Mononuclear cell (primary cell): ENCODE measurements at regions not wholly inside any gene's neighbourhood (a gene's known extent, or its start where the extent isn't known, plus 50 kb on each side); places are given as distances from the start of the nearest gene placed in this dataset.

Experiments
- H3K27me3 ChIP-seq: 2 replicates; pipeline ENCODE4 v1.6.0; 2011; ENCODE audit warnings: low read length, control low read depth; ENCODE audit not compliant: insufficient read depth
- H3K4me1 ChIP-seq: 2 replicates; pipeline ENCODE4 v1.5.1; 2011; ENCODE audit warnings: mild to moderate bottlenecking, low read length, control low read depth; ENCODE audit not compliant: insufficient read depth
- H3K4me3 ChIP-seq: 2 replicates; pipeline ENCODE4 v1.5.1; 2011; ENCODE audit warnings: mild to moderate bottlenecking, low read length, moderate library complexity
- H3K9me3 ChIP-seq: 2 replicates; pipeline ENCODE4 v1.5.1; 2011; ENCODE audit warnings: low read depth, mild to moderate bottlenecking, control low read depth, low read length

DNA sequence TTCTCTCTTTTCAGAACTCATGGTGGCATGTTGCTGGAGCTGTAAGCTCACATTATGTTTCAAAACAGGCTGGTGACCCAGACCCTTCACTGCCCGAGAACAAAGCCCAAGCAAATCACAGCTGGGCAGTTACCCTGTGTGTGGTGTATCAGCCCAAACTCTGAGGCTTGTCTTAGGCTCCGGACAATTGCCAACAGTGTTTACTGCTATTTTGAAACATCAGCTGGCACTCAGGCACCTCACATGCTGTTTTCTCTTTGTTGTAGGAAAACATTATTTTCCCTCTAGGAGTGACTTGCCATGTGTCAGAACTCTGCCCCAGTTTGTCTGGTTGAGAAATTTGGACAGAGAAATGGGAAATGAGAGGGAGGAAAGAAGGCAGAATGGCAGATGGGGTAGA, 237.6 kb upstream of the APCDD1 start:
- Histone ChIP-seq H3K27me3 (no peaks in the 10 kb centered on the region), H3K9me3 (no peaks in the 10 kb centered on the region), H3K4me3 (no peak overlapping the region), H3K4me1 (peaks cover 21% of the 10 kb centered on the region)

DNA sequence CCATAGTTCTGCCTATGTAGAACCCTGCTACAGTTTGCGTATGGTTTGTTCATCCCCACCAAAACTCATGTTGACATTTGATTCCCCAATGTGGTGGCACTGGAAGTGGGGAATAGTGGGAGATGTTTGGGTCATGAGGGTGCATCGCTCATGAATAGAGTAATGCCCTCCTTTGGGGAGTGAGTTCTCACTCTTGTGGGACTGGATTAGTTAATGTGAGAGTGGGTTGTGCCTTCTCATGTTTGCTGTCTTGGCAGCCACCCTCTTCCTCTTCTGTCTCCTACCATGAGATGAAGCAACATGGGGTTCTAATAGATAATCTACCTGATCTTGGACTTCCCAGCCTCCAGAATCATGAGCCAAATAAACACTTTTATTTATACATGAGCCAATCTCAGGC, 237.2 kb upstream of the APCDD1 start:
- H3K27me3 ChIP-seq = no peaks in the 10 kb centered on the region
- H3K4me3 ChIP-seq = no peak overlapping the region
- no peaks in the 10 kb centered on the region for H3K9me3 ChIP-seq

DNA sequence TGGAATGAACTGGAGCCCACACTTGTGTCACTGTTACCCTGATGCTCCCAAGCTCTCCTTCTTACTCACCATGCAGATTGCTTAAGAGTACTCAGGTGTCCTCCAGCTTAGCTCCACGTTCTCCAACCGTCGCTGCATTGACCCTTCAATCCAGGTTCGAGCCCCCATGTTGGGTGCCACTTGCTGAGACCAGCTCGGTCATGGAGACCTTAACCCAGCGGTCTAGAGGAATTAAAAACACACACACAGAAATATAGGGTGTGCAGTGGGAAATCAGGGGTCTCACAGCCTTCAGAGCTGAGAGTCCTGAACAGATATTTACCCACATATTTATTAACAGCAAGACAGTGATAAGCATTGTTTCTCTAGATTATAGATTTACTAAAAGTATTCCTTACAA, 229.1 kb upstream of the APCDD1 start:
- H3K4me1 ChIP-seq = no peaks in the 10 kb centered on the region
- H3K4me3 ChIP-seq = no peak overlapping the region
- no peaks in the 10 kb centered on the region for H3K27me3 ChIP-seq
- no peaks in the 10 kb centered on the region for H3K9me3 ChIP-seq

More for the DNA sequence above, 237.2 kb upstream of the APCDD1 start:
- peaks cover 21% of the 10 kb centered on the region for H3K4me1 ChIP-seq

DNA sequence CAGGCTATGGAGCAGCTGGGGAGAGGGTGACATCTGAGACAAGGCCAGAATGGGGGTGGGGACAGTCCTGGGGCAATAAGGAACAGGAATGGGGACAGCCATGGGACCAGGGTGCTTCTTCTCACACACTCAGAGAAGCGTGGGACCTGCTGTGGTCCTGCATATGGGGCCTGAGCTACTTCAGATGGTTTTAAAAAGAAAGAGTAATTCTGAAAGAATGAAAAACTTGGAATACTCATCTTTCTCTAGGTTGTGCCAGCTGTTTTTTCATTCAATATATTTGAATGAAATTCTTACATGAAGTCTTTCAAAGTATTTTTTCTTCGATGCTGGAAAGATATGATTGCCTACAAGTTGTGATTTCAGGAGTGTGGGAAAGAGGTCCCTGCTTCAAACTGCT, 227.5 kb upstream of the APCDD1 start:
- H3K4me1 ChIP-seq = no peaks in the 10 kb centered on the region
- H3K9me3 ChIP-seq = no peaks in the 10 kb centered on the region
- H3K27me3 ChIP-seq = no peaks in the 10 kb centered on the region
- no peak overlapping the region for H3K4me3 ChIP-seq

- Histone ChIP-seq H3K4me1 (no peaks in the 10 kb centered on the region), H3K4me3 (no peak overlapping the region)
Observed at GRCh38 chr18:10228326-10228725, 226.1 kb upstream of the APCDD1 start.

DNA sequence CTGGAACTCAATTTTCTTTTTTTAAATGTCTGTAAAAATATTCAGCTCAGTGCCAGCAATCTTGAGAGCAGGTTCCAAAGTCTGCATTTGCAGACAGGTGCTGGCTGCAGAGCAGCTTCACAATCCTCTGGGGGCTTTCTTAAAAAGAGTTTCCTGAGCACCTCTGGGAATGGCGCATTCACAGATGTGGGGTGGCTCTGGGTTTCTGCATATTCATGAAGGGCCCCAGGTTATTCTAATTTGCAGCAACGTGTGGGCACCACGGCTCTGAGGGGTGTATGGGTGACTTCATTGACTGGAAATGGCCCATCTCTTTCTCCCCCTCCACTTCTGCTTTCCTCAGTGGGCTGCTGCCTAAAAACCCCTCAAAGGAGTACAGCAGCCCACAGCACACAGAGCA, 225.0 kb upstream of the APCDD1 start:
- H3K9me3 ChIP-seq = no peaks in the 10 kb centered on the region
- no peak overlapping the region for H3K4me3 ChIP-seq
- H3K4me1 ChIP-seq = no peaks in the 10 kb centered on the region
- no peaks in the 10 kb centered on the region for H3K27me3 ChIP-seq

More at GRCh38 chr18:10228326-10228725, 226.1 kb upstream of the APCDD1 start:
- Histone ChIP-seq H3K9me3 (no peaks in the 10 kb centered on the region), H3K27me3 (no peaks in the 10 kb centered on the region)

GRCh38 chr18:10230072-10230471, 224.4 kb upstream of the APCDD1 start:
- Histone ChIP-seq H3K4me3 (no peak overlapping the region), H3K9me3 (no peaks in the 10 kb centered on the region), H3K4me1 (no peaks in the 10 kb centered on the region), H3K27me3 (no peaks in the 10 kb centered on the region)

GRCh38 chr18:10231220-10231619, 223.2 kb upstream of the APCDD1 start:
- H3K27me3 ChIP-seq = no peaks in the 10 kb centered on the region
- H3K9me3 ChIP-seq = no peaks in the 10 kb centered on the region
- no peak overlapping the region for H3K4me3 ChIP-seq
- no peaks in the 10 kb centered on the region for H3K4me1 ChIP-seq

DNA sequence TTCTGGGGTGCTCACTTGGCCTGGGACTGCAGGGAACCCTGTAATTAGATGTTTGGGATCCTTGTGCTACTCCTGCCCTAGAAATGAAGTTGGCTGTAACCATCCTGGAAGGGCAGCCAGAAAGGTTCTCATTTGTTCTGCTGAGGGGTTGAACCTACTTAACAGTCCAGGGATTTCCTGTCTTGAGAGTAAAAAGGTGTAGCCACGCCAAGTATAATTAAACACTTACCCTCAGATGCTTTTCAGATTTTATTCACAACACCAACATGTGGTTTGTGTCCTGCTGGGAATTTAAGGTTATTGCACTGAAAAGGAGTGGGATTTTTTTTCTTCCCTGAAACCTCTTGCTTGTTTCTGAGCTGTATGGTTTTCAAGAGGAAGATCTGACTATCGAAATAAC, 222.4 kb upstream of the APCDD1 start:
- Histone ChIP-seq H3K27me3 (no peaks in the 10 kb centered on the region), H3K4me3 (no peak overlapping the region), H3K4me1 (no peaks in the 10 kb centered on the region), H3K9me3 (no peaks in the 10 kb centered on the region)

GRCh38 chr18:10233082-10233875, 221.2 kb upstream of the APCDD1 start:
- Histone ChIP-seq H3K4me1 (no peaks in the 10 kb centered on the region), H3K9me3 (no peaks in the 10 kb centered on the region), H3K4me3 (no peak overlapping the region), H3K27me3 (no peaks in the 10 kb centered on the region)

DNA sequence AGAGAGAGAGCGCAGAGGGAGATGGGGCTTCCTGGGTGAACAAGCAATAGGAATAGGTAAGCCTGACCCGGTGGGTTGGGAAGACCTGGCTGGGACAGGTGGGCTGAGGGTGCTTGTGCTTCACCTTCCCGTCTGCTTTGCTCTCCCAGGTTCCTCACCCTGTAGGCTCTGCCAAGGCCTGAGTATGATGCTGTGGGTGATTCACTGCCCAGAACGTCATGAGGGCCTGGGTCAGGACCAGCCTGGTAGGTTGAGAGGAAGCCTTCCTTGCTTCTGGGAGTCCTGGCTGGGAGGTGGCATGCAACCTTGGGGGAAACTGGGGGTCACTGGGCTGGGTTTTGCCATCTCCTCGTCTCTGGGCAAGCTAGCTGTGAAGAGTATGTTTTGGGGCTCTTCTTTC, 220.2 kb upstream of the APCDD1 start:
- peaks cover 4% of the 10 kb centered on the region for H3K4me1 ChIP-seq
- no peak overlapping the region for H3K4me3 ChIP-seq
- no peaks in the 10 kb centered on the region for H3K9me3 ChIP-seq
- no peaks in the 10 kb centered on the region for H3K27me3 ChIP-seq

GRCh38 chr18:10234912-10235660, 219.3 kb upstream of the APCDD1 start:
- H3K4me3 ChIP-seq = no peak overlapping the region
- H3K4me1 ChIP-seq = peaks cover 12% of the 10 kb centered on the region
- H3K9me3 ChIP-seq = no peaks in the 10 kb centered on the region
- H3K27me3 ChIP-seq = no peaks in the 10 kb centered on the region

- H3K27me3 ChIP-seq = no peaks in the 10 kb centered on the region
- H3K4me3 ChIP-seq = no peak overlapping the region
- H3K4me1 ChIP-seq = peaks cover 17% of the 10 kb centered on the region
- no peaks in the 10 kb centered on the region for H3K9me3 ChIP-seq
Observed at GRCh38 chr18:10235661-10235952, 218.8 kb upstream of the APCDD1 start.

GRCh38 chr18:10239103-10239502, 215.3 kb upstream of the APCDD1 start:
- Histone ChIP-seq H3K4me1 (peaks cover 17% of the 10 kb centered on the region), H3K9me3 (no peaks in the 10 kb centered on the region), H3K27me3 (no peaks in the 10 kb centered on the region), H3K4me3 (no peak overlapping the region)

GRCh38 chr18:10239991-10240634, 214.3 kb upstream of the APCDD1 start:
- Histone ChIP-seq H3K4me3 (no peak overlapping the region), H3K9me3 (no peaks in the 10 kb centered on the region), H3K27me3 (no peaks in the 10 kb centered on the region), H3K4me1 (peaks cover 17% of the 10 kb centered on the region)
